ENCODE measurements at regions not wholly inside any gene's neighbourhood (a gene's known extent, or its start where the extent isn't known, plus 50 kb on each side); places are given as distances from the start of the nearest gene placed in this dataset.

- no peak for DNase-seq
These were observed 1496.2 kb upstream of the CDH6 start for GRCh38 chr5:29697278-29697677.

- no peak for DNase-seq
These were observed 1520.8 kb upstream of the CDH6 start for GRCh38 chr5:29672678-29673077.

- no peak for DNase-seq
These were observed 1530.6 kb upstream of the CDH6 start for GRCh38 chr5:29662876-29663275.

- DNase-seq, result no peak
These were observed 1538.5 kb upstream of the CDH6 start for GRCh38 chr5:29654954-29655353.

- no peak for DNase-seq
These were observed 1544.2 kb upstream of the CDH6 start for GRCh38 chr5:29649321-29649720.

GRCh38 chr5:29642601-29643000 is 1550.9 kb upstream of the CDH6 start:
- DNase-seq, result no peak

GRCh38 chr5:29614206-29614605 is 1579.3 kb upstream of the CDH6 start:
- no peak for DNase-seq

- DNase-seq, result no peak
These were observed 1605.2 kb upstream of the CDH6 start for GRCh38 chr5:29588236-29588635.

GRCh38 chr5:29587832-29588231 is 1605.7 kb upstream of the CDH6 start:
- DNase-seq, result no peak

GRCh38 chr5:29568028-29568427 is 1625.5 kb upstream of the CDH6 start:
- DNase-seq, result no peak

GRCh38 chr5:29561564-29561963 is 1631.9 kb upstream of the CDH6 start:
- no peak for DNase-seq

GRCh38 chr5:29550523-29550922 is 1643.0 kb upstream of the CDH6 start:
- no peak for DNase-seq

- no peak for DNase-seq
These were observed 1645.2 kb upstream of the CDH6 start for GRCh38 chr5:29548262-29548661.

GRCh38 chr5:29547236-29547865 is 1646.1 kb upstream of the CDH6 start:
- DNase-seq, result no peak

- no peak for DNase-seq
These were observed 1650.0 kb upstream of the CDH6 start for GRCh38 chr5:29543501-29543900.

- no peak for DNase-seq
These were observed 1669.3 kb upstream of the CDH6 start for GRCh38 chr5:29524227-29524626.

GRCh38 chr5:29518176-29518575 is 1675.3 kb upstream of the CDH6 start:
- DNase-seq, result no peak

GRCh38 chr5:29516224-29516623 is 1677.3 kb upstream of the CDH6 start:
- no peak for DNase-seq

GRCh38 chr5:29508131-29508530 is 1685.4 kb upstream of the CDH6 start:
- DNase-seq, result no peak

GRCh38 chr5:29504411-29504810 is 1689.1 kb upstream of the CDH6 start:
- no peak for DNase-seq

- no peak for DNase-seq
These were observed 1694.6 kb upstream of the CDH6 start for GRCh38 chr5:29498860-29499259.

GRCh38 chr5:29498412-29498811 is 1695.1 kb upstream of the CDH6 start:
- DNase-seq, result no peak

GRCh38 chr5:29485333-29485732 is 1708.2 kb upstream of the CDH6 start:
- no peak for DNase-seq

- DNase-seq, result no peak
These were observed 1723.9 kb upstream of the CDH6 start for GRCh38 chr5:29469581-29469980.

- DNase-seq, result peak; percentile 55 to 75 (median 66)
These were observed 1731.2 kb upstream of the CDH6 start for GRCh38 chr5:29462241-29462640.

Data from muscle of back (tissue), 3 donors.